ENCODE measurements at regions not wholly inside any gene's neighbourhood (a gene's known extent, or its start where the extent isn't known, plus 50 kb on each side); places are given as distances from the start of the nearest gene placed in this dataset.
"Not testable (repeated sequence)": the region's sequence is repeated elsewhere in the genome, so short reads cannot be mapped to it uniquely, and the experiment has no call there.

DNA sequence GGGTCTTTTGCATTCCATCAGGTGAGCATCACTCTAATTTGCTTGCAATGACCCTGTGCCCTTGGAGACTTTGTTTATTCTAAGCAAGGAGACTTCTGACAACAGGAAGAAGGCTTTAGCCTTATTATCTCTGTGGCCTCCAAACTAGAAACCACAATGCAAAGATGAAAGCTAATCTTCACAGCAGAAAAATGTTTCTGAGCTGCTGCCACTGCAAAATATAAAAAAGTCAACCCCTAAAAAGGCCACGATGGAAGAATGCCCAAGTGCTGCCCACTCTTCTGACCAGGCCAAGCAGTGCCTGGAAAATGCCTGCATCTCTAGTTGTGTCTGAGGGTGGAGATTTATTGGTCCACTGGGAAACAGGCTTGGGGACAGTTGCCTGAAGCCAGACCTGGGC is 299.9 kb downstream of the C7orf25 start:
- DNase-seq = no peak

DNA sequence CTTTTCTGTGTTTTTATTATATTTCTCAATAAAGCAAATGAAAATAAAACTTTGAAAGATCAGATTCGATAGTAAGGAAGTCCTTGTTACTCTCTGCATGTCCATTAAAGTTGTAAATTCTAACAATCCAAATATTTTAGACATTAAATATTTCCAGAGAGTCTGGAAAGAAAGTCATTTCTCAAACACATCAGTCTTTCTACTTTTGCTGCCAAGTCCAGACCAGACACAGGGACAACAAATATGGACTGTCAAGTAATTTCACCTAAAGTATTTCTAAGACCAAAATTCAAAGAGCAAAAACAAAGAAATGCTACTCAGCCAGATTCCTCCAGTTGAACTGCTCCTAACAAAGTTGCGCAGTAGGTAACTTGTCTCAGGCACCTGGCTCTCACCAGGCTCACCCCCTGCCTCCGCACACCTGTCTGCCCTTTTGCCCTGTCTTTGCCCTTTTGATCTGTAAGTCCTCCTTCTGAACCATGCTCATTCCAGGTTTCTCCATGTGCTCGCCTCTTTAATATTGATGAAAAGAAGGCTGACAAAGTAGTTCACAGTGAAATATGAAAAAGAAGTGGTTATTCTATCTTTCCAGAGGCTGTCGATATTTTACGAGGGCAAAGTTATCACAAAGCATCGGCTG is 300.5 kb downstream of the C7orf25 start:
- no peak for DNase-seq

DNA sequence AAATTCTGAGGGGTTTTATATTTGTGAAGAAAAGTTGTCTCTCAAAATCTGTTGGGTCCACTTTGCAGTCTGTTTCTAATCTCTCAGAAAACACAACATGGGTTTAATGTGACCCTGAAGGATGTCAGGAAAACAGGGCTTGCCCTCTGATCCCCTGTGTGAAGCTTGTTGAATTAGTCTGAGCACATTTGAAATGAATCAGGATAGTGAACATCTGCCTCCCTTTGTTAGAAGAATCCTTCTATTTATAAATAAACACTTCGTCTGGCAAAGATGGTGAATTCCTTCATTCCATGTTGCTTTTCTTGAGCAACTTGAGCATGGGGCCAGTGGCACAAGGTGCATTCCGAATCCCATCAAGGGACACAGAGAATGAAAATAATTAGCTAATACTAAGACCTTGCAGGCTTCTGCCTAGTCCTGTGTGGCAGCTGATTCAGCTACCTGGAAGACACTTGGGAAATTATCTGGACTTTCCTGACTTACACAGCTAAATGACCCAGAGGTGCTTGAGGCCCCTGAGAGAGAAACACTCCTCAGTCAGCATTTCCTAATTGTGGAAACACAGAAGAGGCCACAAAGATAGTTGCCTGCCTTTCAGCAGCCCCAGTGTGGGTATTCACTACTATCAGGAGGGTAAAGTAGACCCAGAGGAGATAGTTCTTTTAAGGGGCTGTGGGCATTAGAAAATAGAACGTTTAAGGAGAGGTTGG is 305.5 kb downstream of the C7orf25 start:
- DNase-seq = no peak

DNA sequence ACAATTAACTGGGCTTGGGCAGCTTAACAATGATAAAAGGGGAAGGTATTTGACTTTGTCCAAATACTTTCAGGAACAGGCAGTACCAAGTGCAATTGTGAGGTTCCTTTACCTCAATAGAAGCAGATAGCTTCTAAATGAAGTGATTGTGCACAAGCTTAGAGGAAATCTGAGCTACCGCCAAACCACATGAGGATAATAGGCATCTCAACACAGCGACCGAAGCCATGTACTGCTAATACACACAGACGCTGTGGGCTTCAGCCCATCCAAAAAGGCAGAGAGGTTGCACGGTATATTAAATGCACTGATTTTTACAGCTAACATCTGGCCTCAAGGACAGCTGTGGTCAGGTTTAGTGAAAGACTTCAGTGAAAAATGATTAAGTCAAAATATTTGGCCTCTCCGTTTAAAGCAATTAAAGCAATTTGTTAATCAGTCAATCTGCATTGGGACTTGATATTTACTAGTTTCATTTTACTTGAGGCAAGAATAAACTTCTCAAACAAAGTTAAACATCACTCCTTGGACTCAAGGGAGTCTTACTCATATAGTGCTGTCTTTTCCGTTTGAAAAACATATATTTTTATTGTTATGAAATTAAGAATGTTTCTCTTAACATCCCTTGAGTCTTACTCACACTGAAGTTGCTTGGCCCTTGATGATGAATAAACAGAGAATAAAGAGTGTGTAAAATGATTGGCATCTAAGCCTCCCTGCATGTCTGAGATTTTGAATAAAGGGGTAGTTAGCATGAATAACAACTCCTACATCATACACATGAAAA is 306.3 kb downstream of the C7orf25 start:
- no peak for DNase-seq

DNA sequence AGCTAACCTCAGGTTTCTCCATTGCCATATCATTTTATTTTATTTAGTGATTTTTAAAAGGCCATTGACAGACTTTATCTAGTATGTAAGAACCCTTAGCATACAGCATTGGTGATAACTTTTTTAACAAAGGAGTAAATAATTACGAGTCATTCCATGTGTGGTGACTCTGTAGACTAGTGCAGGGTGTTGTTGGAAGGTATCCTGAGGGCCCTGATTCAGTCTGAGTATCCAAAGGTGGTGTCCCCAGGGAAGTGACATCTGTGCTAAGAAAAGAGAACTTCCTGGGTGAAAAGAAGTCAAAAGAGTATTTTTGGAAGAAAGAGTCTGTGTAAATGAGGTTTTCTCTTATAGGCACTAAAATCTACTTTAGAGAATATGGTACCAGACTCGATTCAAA is 308.4 kb downstream of the C7orf25 start:
- DNase-seq = no peak

DNA sequence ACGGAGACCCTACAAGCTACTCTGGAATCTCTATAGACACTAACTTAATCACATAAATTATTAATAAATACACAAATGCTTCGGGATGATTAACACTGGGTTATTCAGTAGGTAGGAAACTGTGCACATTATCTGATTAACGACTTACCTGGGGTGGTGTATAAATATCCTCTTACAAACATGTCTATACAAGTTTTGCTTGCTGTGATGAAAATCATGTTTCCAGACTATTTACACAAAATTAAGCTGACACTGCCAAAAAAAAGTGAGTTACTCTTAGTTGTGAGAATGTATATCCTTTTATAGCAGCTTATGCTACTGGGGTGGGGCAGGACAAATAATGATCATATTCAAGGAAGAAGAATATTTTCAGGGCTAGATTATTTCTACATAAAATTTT is 314.6 kb downstream of the C7orf25 start:
- DNase-seq = no peak

DNA sequence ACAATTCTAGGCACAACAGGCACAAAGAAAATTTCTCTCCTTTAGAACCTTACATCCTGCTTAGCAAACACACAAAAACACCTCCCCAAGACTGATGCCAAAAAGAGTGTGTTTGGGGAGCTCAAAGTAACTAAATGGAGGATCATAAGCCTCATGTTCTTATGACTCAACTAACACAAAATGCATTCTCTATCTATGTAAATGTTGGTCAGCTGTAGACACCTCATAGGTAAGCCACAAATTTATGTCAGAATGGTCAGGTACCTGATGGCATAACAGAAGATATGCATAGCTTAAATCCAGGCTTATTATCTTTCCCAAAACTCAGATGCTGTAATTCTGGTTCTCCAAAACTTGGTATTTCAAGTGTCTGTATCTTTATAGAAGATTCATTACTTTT is 315.1 kb downstream of the C7orf25 start:
- DNase-seq = no peak

DNA sequence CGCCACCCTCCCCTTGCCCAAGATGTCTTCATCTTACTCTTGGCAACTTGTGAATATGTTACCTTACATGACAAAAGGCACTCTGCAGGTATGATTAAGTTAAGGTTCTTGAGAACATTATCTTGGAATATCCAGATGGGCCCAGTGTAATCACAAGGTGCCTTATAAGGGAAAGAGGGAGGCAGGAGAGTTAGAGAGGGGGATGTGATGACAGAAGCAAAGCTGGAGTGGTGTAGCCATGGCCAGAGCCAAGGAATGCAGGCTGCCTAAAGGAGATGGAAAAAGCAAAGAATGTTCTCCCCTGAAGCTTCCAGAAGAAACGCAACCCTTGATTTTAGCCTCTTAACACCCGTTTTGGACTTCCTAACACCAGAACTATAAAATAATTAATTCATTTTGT is 318.0 kb downstream of the C7orf25 start:
- no peak for DNase-seq

DNA sequence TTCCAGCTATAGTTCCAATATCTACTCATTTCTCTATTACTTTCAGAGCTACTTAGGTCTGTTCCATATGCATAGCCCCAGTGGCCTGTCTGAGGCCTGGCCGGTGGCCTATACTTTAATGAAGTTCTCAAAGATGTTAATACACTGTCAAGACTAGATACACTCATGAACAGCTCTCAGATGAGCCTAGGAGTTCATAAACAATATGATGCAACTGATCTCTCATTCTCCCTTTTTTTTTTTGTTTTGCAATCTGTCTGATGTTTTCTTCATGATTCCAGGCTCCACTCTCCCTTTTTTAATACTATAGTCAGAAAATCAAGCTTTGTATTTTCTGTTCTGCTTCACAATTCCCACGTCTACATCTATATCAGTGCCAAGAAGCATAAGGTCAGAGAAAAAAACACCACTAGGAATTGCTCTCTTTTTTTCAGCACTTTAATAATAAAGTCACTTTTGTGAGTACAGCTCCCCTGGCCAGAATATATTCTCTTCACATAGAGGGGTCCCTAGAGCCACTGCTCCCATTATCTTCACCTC is 321.0 kb downstream of the C7orf25 start:
- no peak for DNase-seq

DNA sequence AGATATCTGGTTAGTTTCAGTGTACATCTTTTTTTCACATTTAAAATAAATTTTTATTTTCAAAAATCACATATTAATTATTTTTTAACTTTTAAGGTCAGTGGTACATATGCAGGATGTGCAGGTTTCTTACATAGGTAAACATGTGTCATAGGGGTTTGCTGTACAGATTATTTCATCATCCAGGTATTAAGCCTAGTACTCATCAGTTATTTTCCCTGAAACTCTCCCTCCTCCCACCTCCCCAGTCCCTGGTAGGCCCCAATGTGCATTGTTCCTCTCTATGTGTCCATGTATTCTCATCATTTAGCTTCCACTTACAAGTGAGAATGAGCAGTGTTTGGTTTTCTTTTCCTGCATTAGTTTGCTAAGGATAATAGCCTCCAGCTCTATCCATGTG is 323.0 kb downstream of the C7orf25 start:
- DNase-seq = no peak

DNA sequence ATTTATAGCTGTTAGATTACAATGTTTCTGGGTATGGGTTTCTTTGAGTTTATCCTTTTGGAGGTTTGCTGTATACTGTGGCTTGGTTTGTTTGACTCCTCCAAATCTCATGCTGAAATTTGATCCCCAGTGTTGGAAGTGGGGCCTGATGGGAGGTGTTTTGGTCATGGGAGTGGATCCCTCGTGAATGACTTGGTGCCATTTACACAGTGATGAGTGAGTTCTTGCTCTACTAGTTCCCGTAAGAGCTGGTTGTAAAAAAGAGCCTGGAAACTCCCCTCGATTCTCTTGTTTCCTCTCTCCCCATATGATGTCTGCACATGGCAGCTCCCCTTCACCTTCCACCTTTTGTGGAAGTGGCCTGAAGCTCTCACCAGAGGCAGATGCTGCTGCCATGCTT is 324.1 kb downstream of the C7orf25 start:
- DNase-seq = no peak

DNA sequence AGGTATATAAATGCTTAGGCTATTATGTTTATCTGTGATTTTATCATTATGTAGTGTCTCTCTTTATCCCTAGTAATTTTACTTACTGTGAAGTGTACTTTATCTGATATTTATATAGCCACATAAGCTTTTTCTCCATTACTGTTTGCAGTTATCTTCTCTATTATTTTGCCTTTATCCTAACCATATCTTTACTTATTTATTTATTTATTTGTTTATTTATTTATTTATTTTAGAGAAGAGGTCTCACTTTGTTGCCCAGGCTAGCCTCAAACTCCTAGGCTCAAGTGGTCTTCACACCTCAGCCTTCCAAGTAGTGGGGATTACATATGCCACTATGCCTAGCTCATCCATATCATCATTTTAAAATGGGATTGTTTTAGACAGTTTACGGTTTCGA is 331.8 kb downstream of the C7orf25 start:
- no peak for DNase-seq

DNA sequence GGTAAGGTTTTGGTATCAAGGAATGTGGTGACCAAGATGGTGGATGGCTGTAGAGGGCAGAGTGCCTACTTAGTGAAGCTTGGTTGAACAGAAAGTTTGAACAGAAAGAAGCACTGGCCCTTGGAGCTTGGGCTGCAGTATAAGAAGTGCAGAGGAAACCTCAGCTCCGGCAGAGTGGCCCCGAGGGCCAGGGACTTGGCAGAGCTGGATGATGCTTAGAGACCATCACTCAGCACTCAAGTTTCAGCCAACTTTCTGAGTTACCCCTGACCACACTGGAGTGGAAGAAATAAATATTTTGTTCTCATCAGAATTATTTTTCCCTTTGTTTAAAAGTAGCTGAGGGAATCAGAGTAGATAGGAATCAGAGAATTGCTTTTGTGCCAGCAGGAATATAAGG is 336.7 kb downstream of the C7orf25 start:
- DNase-seq = no peak

DNA sequence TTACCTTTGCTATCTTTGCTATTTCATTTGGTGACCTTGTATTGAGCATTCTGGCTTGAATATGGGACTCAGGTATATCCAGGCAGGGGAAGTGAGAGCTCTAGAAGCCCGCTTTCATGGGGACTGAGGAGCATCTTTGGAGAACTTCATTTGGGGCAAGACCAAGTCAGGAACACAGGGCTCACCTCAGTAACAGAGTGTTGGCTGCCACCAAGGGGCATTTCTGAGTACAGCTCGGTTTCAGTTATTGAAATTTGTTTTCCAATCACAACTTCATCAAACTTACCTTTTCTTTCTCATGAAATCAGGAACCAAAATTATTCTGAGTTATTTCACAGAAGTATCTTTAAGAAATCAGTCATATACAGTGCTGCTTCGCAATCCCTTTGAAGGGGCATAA is 337.2 kb downstream of the C7orf25 start:
- DNase-seq = no peak

DNA sequence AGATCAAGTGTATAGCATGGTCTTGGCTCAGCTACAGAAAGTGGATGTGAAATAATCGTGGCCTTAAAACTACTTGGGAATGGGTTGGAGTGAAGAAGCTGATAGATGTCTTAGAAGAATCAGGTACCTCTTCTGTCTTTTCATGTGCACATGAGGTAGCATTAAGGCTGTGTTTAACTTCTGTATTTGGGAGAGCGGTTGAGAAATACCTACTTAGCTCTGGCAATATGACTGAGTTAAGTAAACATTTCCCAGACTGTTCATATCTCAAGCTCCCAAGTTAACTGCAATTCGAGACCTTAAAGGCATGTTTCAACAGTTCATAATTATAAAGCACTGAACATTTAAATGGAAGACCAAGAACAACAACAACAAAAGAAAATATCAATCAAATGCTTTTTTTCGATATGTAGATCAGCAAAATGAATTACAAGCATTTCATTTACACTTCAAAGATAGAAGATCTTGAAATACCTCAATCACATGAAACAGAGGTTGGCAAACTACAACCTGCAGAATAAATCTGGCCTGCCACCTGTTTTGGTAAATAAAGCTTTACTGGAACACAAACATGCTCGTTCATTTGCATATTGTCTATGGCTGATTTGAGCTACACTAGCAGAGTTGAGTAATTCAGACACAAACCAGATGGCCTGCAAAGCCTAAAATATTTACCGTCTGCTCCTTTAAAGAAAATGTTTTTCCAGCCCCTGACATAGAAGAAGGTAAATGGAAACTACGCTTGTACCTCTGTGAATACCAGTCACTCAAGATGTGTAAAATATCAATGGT is 337.1 kb upstream of the GLI3 start:
- DNase-seq = no peak

DNA sequence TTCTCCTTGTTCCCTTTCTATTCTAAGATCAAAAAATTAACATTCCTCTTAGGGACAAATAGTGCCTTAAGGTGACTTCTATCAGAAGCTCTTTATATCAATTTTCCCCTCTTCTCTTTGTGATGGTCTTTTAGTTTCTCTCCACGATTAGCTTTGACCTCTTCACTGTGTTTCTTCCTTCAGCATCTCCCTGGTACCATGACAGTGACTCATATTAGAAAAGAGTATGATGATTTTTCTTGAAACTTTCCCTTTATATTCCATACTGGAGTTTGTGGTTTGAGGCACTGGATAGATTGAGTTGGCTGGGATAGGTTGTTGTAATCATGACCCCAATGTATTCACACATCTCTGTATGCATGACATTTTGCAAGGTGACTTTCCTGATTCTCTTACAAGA is 335.6 kb upstream of the GLI3 start:
- DNase-seq = no peak

DNA sequence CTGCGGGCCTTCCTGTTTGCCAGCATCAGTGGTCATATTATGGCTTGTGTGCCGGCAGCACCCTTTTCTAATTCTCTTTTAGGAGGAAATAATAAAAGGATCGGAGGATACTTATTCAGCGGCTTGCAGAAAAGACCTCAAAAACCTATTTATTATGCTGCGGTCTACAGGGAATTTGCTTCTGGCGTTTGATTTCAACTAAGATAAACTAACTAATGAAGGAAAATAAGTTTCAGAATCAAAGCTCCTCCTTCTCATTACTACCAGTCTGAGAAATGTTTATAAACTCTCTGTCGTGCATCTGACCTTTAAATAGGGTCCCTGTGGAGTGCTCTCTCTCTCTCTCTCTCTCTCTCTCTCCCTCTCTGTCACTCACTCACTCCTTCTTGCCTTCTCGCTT is 335.0 kb upstream of the GLI3 start:
- no peak for DNase-seq

DNA sequence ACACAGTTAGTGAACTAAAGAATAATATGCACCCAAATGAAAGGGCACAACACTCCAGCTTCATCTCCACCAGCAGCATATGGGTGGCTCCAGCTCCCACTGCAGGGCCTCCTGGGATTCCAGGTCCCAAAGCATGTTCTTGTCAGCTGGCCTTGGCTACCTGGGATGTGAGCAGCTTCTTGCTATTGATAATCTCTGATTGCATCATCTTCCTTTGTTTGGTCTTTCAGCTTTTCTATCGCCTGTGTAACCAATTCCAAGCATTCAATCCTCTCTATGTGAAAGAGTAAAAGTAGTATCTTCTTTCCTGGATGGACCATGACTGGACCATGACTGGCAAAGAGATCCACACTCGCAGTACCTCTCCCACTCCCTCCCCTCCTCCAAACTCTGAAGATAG is 333.9 kb upstream of the GLI3 start:
- DNase-seq = no peak

DNA sequence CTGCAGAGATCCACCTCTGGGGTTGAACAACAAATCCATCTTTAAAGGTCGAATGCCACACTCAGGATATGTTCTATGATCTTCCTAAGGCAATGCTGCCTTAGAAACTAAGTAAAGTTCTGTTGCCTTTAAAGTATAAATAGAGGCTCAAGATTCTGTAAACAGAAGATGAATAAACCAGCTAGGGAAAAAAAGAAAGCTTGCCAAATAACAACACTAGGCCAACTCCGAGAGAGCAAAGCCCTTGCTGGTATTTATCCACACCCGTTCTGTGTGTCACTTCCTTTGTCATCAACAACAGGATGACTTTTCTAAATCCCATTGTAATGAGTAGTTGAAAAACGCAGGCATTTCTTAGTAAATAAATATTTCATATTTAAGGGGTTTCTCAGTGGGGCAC is 330.0 kb upstream of the GLI3 start:
- no peak for DNase-seq

DNA sequence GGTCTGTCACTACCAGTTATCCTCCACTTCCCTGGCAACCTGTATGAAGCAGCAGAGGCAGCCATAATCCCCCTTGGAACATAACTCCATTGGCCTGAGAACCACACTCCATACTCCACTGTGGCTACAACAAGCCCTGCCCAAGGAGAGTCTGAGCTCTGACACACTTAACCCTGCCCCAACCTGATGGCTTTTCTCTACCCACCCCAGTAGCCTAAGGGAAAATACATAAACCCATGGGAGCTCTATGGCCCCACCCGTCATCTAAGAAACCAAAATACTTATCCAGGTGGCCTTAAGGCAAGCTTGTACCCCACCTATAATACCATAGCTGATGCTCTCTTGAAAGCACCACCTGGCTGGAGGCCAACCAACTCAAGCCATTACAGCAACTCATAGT is 324.8 kb upstream of the GLI3 start:
- no peak for DNase-seq

DNA sequence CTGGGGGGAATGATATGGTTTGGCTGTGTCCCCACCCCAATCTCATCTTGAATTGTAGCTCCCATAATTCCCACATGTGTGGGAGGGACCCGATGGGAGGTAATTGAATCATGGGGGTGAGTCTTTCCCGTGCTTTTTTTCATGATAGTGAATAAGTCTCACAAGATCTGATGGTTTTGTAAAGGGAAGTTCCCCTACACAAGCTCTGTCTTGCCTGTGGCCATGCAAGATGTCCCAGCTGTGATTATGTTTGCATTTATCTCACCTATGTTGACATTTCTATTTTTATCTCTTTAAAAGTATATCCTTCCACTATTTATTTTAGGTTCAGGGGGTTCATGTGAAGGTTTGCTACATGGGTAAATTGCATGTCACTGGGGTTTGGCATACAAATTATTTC is 323.9 kb upstream of the GLI3 start:
- DNase-seq = no peak

DNA sequence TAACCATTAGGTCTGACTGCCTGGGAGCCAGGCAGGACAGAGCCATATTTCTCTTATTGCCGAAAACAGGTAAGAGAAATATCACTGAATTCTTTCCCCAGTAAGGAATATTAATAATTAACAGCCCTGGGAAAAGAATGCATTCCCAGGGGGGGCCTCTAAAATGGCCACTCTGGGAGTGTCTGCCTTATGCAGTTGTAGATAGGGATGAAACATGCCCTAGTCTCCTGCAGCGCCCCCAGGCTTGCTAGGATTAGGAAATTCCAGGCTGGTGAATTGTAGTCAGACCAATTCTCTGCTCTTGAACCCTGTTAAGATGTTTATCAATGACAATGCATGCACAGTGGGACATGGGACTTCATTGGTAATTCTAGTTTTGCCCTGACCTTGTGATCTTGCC is 317.9 kb upstream of the GLI3 start:
- not testable (repeated sequence) for DNase-seq

DNA sequence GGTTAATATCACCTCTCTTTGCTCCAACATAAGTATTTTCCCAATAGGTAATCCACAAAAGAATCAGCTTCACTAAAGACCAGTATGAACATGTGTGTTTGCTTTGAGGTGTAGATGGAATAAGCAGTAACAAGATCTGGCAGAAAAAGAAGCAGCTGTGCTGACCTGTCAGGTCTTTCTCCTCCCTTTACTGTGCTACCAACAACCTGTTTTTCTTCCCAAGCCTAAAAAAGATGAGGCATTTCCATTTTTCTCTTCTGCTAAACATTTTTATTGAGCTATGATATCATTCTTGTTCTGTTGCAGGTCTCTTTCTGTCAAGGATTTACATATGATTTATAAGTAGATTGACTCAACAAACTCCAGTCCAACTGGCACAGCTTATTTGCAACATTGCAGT is 315.2 kb upstream of the GLI3 start:
- no peak for DNase-seq
